ENCODE measurements at regions not wholly inside any gene's neighbourhood (a gene's known extent, or its start where the extent isn't known, plus 50 kb on each side); places are given as distances from the start of the nearest gene placed in this dataset.

- TF ChIP-seq, protein P1, sequence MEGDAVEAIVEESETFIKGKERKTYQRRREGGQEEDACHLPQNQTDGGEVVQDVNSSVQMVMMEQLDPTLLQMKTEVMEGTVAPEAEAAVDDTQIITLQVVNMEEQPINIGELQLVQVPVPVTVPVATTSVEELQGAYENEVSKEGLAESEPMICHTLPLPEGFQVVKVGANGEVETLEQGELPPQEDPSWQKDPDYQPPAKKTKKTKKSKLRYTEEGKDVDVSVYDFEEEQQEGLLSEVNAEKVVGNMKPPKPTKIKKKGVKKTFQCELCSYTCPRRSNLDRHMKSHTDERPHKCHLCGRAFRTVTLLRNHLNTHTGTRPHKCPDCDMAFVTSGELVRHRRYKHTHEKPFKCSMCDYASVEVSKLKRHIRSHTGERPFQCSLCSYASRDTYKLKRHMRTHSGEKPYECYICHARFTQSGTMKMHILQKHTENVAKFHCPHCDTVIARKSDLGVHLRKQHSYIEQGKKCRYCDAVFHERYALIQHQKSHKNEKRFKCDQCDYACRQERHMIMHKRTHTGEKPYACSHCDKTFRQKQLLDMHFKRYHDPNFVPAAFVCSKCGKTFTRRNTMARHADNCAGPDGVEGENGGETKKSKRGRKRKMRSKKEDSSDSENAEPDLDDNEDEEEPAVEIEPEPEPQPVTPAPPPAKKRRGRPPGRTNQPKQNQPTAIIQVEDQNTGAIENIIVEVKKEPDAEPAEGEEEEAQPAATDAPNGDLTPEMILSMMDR (IDR thresholded peaks at IDR 0.05): no peak
- no peak for TF ChIP-seq POLR2AphosphoS5 (IDR thresholded peaks at IDR 0.05; ENCODE audit: insufficient read depth in 1 of 2, low read depth in 1 of 2)
Measured at GRCh38 chr5:89388872-89389271, 505.9 kb upstream of the MEF2C start.
